OCI-LY3 (cell line): ENCODE measurements at regions not wholly inside any gene's neighbourhood (a gene's known extent, or its start where the extent isn't known, plus 50 kb on each side); places are given as distances from the start of the nearest gene placed in this dataset.

ENCODE experiments used
- CTCF ChIP-seq: fragments of 200-600, 300-600 bp; sonication (generic); IDR thresholded peaks from 2 replicates; pipeline ENCODE4 v1.5.1; 2014; ENCODE audit warnings: antibody characterized with exemption, low read length, low read depth
- EZH2phosphoT487 ChIP-seq: fragments of 200-600 bp; shearing (Covaris generic); IDR thresholded peaks from 2 replicates; pipeline ENCODE4 v1.6.1; 2018; ENCODE audit warnings: antibody characterized with exemption, mixed run types, low read depth

DNA sequence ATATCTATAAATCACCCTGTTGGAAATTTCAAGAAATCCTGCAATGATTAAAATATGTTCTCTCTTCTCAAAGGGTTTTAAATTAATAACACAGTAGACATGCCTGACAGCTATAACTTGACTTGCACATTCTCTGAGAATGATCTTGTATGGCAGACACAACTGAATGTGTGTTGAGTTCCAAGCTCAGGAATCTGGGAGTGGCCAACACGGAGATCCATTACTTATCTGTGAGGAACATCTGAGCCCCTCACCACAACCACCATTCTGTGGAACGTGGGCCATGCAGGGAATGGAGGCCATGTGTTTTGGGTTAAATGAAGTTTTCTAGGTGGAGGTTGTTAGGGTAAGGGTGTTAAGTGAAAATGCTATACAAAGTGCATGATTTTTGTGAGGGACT, 105.3 kb upstream of the CHMP2B start:
- TF ChIP-seq CTCF (no peak), EZH2phosphoT487 (no peak)
